Transverse colon (tissue), 4 donors: ENCODE measurements at regions not wholly inside any gene's neighbourhood (a gene's known extent, or its start where the extent isn't known, plus 50 kb on each side); places are given as distances from the start of the nearest gene placed in this dataset.

Experiments used
- DNase-seq: peaks from one replicate; pipeline ENCODE4 v3.0.0-alpha.2; 2019
- H3K27ac ChIP-seq, 4 donors: fragments of 200-600 bp; sonication (generic); 2 replicates each; pipeline ENCODE4 v1.5.1; 2016 to 2018; ENCODE audit warnings: inconsistent platforms in 4 of 4
- H3K27me3 ChIP-seq: fragments of 200-600 bp; sonication (generic); 2 replicates; pipeline ENCODE4 v1.5.1; 2017; ENCODE audit warnings: inconsistent platforms
- H3K36me3 ChIP-seq, 4 donors: fragments of 200-600 bp; sonication (generic); 2 replicates each; pipeline ENCODE4 v1.5.1; 2017 to 2019; ENCODE audit warnings: inconsistent platforms in 4 of 4
- H3K4me1 ChIP-seq, 4 donors: fragments of 200-600 bp; sonication (generic); 2 replicates each; pipeline ENCODE4 v1.5.1; 2017 to 2020; ENCODE audit warnings: inconsistent platforms in 4 of 4
- H3K4me3 ChIP-seq, 4 donors: fragments of 200-600 bp; sonication (generic); 1 replicate in 1 of 4; 2 replicates in 3 of 4; pipeline versions ENCODE4 v1.5.1 to v1.6.1; 2017 to 2019; ENCODE audit warnings: inconsistent platforms in 4 of 4
- H3K9me3 ChIP-seq, 2 donors: fragments of 200-600 bp; sonication (generic); 2 replicates each; pipeline ENCODE4 v1.5.1; 2017 to 2019; ENCODE audit warnings: inconsistent platforms in 2 of 2
- CTCF ChIP-seq, 5 experiments: fragments of 200-600 bp in 3 of 5; fragments of 450-650 bp in 2 of 5; sonication (generic) in 3 of 5; IDR thresholded peaks; 1 replicate in 2 of 5; 2 replicates in 3 of 5; pipeline ENCODE4 v1.5.1; 2016 to 2017; ENCODE audit warnings: antibody characterized with exemption in 5 of 5, inconsistent platforms in 3 of 5, mild to moderate bottlenecking in 2 of 5, moderate library complexity in 1 of 5
- EP300 ChIP-seq: sonication (generic); formaldehyde crosslinking; IDR thresholded peaks from one replicate; pipeline ENCODE4 v1.6.1; 2017; ENCODE audit warnings: antibody characterized with exemption, low read depth
- POLR2A ChIP-seq: fragments of 450-650 bp; IDR thresholded peaks from one replicate; pipeline ENCODE4 v1.6.1; 2016; ENCODE audit warnings: antibody characterized with exemption, mild to moderate bottlenecking, moderate library complexity
- POLR2AphosphoS5 ChIP-seq, 3 donors: sonication (generic); formaldehyde crosslinking; IDR thresholded peaks; one replicate each; pipeline ENCODE4 v1.6.1; 2016; ENCODE audit warnings: antibody characterized with exemption in 3 of 3
- WGBS, 2 donors: methylation state at CpG; one replicate each; pipeline ENCODE4 v1.1.5; 2018; ENCODE audit warnings: low coverage in 1 of 2; 5-methylcytosine and 5-hydroxymethylcytosine counted together
- in situ Hi-C, 4 donors: fragments of 200-750 bp; cut with MboI; loops; one replicate each; pipeline versions ENCODE4 v1.15.0 to v1.15.1; 2017; ENCODE audit warnings: low sequenced_read_pairs in 3 of 4, low pct_ligation_motif_present in 1 of 4, low pct_unique_long_range_greater_than_20kb in 1 of 4
- intact Hi-C: fragments of 100-400 bp; cut with DNase I; formaldehyde crosslinking; loops from one replicate; pipeline ENCODE4 v1.15.1; 2023; ENCODE audit warnings: low total_unique reads

- in situ Hi-C loops (no loop called here), intact Hi-C loops (no loop called here)
- H3K4me1 ChIP-seq: no peaks in the 10 kb centered on the region
- no peak overlapping the region for H3K27ac ChIP-seq
- no peak for DNase-seq
- H3K27me3 ChIP-seq: no peaks in the 10 kb centered on the region
- no peaks in the 10 kb centered on the region for H3K36me3 ChIP-seq
- H3K4me3 ChIP-seq: no peak overlapping the region
- H3K9me3 ChIP-seq: peaks cover 10% of the 10 kb centered on the region in 2 donors
- no peak for TF ChIP-seq POLR2A
- TF ChIP-seq POLR2AphosphoS5 (IDR thresholded peaks at IDR 0.05): no peak
- TF ChIP-seq EP300: no peak
- TF ChIP-seq CTCF (IDR thresholded peaks at IDR 0.05): no peak
- 59 to 80% methylated on average over 2 to 3 of the region's 3 CpGs for WGBS, 2 donors
Observed at GRCh38 chr6:106872049-106872448, 102.5 kb downstream of the CD24 start.

GRCh38 chr6:106870824-106871717 lies 103.5 kb downstream of the CD24 start:
- H3K27me3 ChIP-seq: no peaks in the 10 kb centered on the region
- in situ Hi-C loops: no loop called here
- H3K4me3 ChIP-seq: no peak overlapping the region
- H3K36me3 ChIP-seq: no peaks in the 10 kb centered on the region
- WGBS, 2 donors: 41 to 55% methylated on average over 2 to 3 of the region's 3 CpGs
- intact Hi-C loops: no loop called here
- no peaks in the 10 kb centered on the region for H3K4me1 ChIP-seq
- no peak overlapping the region for H3K27ac ChIP-seq
- H3K9me3 ChIP-seq: peaks cover 5 to 9% of the 10 kb centered on the region in 2 donors
- no peak for DNase-seq
- TF ChIP-seq CTCF (IDR thresholded peaks at IDR 0.05) (no peak), POLR2A (no peak), EP300 (no peak), POLR2AphosphoS5 (IDR thresholded peaks at IDR 0.05) (no peak)

GRCh38 chr6:106870069-106870468 lies 104.5 kb downstream of the CD24 start:
- no peaks in the 10 kb centered on the region for H3K27me3 ChIP-seq
- no peak overlapping the region for H3K27ac ChIP-seq
- H3K9me3 ChIP-seq: peaks cover 0 to 5% of the 10 kb centered on the region in 2 donors
- no peak overlapping the region for H3K4me3 ChIP-seq
- DNase-seq: no peak
- intact Hi-C loops: no loop called here
- H3K36me3 ChIP-seq: no peaks in the 10 kb centered on the region
- WGBS, 2 donors: 80 to 83% methylated on average over 1 of the region's 1 CpG
- no peak for TF ChIP-seq EP300
- no peak for TF ChIP-seq POLR2AphosphoS5 (IDR thresholded peaks at IDR 0.05)
- no peak for TF ChIP-seq CTCF (IDR thresholded peaks at IDR 0.05)
- no peak for TF ChIP-seq POLR2A
- H3K4me1 ChIP-seq: no peaks in the 10 kb centered on the region
- in situ Hi-C loops: no loop called here

- DNase-seq: no peak
- Histone ChIP-seq H3K27ac (no peak overlapping the region), H3K9me3 (peaks cover 0 to 5% of the 10 kb centered on the region in 2 donors), H3K27me3 (no peaks in the 10 kb centered on the region), H3K4me3 (no peak overlapping the region), H3K36me3 (no peaks in the 10 kb centered on the region), H3K4me1 (no peaks in the 10 kb centered on the region)
- TF ChIP-seq CTCF (IDR thresholded peaks at IDR 0.05) (no peak), POLR2AphosphoS5 (IDR thresholded peaks at IDR 0.05) (no peak), POLR2A (no peak), EP300 (no peak)
- in situ Hi-C loops: no loop called here
- intact Hi-C loops: no loop called here
- WGBS, 2 donors: 85 to 87% methylated on average over 5 of the region's 5 CpGs
Observed at GRCh38 chr6:106869203-106869602, 105.3 kb downstream of the CD24 start.
